A673 (cell line): ENCODE measurements at regions not wholly inside any gene's neighbourhood (a gene's known extent, or its start where the extent isn't known, plus 50 kb on each side); places are given as distances from the start of the nearest gene placed in this dataset.

Experiments
- BruUV-seq: library from RNA; stranded (reverse); fragments of 400-500 nt; replicated peaks from 2 replicates; lab custom pipeline; 2021; lab: Mats Ljungman, UMichigan
- CTCF ChIA-PET: fragments of 300-600 bp; sonication (Branson Sonifier 250); formaldehyde crosslinking; loops from one replicate; lab custom pipeline; 2022; ENCODE audit warnings: antibody characterized with exemption; lab: Charles Lee
- POLR2A ChIA-PET: fragments of 300-600 bp; sonication (Branson Sonifier 250); formaldehyde crosslinking; loops from one replicate; lab custom pipeline; 2022; ENCODE audit warnings: antibody characterized with exemption; ENCODE audit not compliant: low non-redundant PET; lab: Charles Lee
- DNase-seq: peaks from one replicate; pipeline ENCODE4 v3.0.0-alpha.2; 2015; ENCODE audit warnings: low spot score
- H3K27ac ChIP-seq: fragments of 200-600 bp; sonication (generic); 2 replicates; pipeline ENCODE4 v1.5.1; 2016; ENCODE audit warnings: mixed run types, low read depth, mild to moderate bottlenecking, mixed read lengths, antibody characterized with exemption, low read length; ENCODE audit not compliant: poor library complexity, severe bottlenecking
- H3K27me3 ChIP-seq: fragments of 200-600 bp; sonication (generic); replicated peaks from 2 replicates; pipeline ENCODE4 v1.6.1; 2017; ENCODE audit warnings: mixed run types, low read depth, mild to moderate bottlenecking, mixed read lengths, antibody characterized with exemption, low read length; ENCODE audit not compliant: insufficient read depth, poor library complexity
- H3K36me3 ChIP-seq: fragments of 200-600 bp; sonication (generic); 2 replicates; pipeline ENCODE4 v1.6.1; 2016; ENCODE audit warnings: mixed run types, mild to moderate bottlenecking, mixed read lengths, antibody characterized with exemption, low read length; ENCODE audit not compliant: insufficient read depth, poor library complexity, severe bottlenecking
- H3K4me1 ChIP-seq: fragments of 200-600 bp; sonication (generic); 2 replicates; pipeline ENCODE4 v1.6.1; 2017; ENCODE audit warnings: mixed run types, mild to moderate bottlenecking, mixed read lengths, antibody characterized with exemption, low read length; ENCODE audit not compliant: insufficient read depth, poor library complexity, severe bottlenecking
- H3K4me3 ChIP-seq: fragments of 200-600 bp; sonication (generic); 2 replicates; pipeline ENCODE4 v1.5.1; 2016; ENCODE audit warnings: low read depth, mixed run types, mild to moderate bottlenecking, mixed read lengths, low read length; ENCODE audit not compliant: poor library complexity, severe bottlenecking
- H3K9me3 ChIP-seq: fragments of 200-600 bp; sonication (generic); 2 replicates; pipeline ENCODE4 v1.6.1; 2016; ENCODE audit warnings: mixed run types, low read depth, mild to moderate bottlenecking, mixed read lengths, antibody characterized with exemption, low read length; ENCODE audit not compliant: poor library complexity, severe bottlenecking
- EZH2 ChIP-seq: fragments of 200-600 bp; sonication (generic); IDR thresholded peaks from 2 replicates; pipeline ENCODE4 v1.6.1; 2017; ENCODE audit warnings: borderline replicate concordance, low read depth, mild to moderate bottlenecking, mixed read lengths, antibody characterized with exemption, low read length; ENCODE audit not compliant: poor library complexity, severe bottlenecking
- intact Hi-C: fragments of 100-400 bp; cut with micrococcal nuclease; formaldehyde crosslinking; loops from one replicate; pipeline ENCODE4 v1.10.0; 2022; ENCODE audit not compliant: unreplicated experiment
- TF ChIP-seq, protein P1 (sequence below): fragments of 300-800, 200-600 bp; sonication (generic); conservative IDR thresholded peaks from 2 replicates; pipeline ENCODE4 v1.5.1; 2017; ENCODE audit warnings: low read depth, mild to moderate bottlenecking, antibody characterized with exemption, low read length, moderate library complexity, mixed read lengths

- Histone ChIP-seq H3K4me1 (no peaks in the 10 kb centered on the region), H3K27ac (no peak overlapping the region), H3K27me3 (no peaks in the 10 kb centered on the region), H3K36me3 (no peaks in the 10 kb centered on the region), H3K9me3 (no peaks in the 10 kb centered on the region), H3K4me3 (no peak overlapping the region)
- TF ChIP-seq, protein P1, sequence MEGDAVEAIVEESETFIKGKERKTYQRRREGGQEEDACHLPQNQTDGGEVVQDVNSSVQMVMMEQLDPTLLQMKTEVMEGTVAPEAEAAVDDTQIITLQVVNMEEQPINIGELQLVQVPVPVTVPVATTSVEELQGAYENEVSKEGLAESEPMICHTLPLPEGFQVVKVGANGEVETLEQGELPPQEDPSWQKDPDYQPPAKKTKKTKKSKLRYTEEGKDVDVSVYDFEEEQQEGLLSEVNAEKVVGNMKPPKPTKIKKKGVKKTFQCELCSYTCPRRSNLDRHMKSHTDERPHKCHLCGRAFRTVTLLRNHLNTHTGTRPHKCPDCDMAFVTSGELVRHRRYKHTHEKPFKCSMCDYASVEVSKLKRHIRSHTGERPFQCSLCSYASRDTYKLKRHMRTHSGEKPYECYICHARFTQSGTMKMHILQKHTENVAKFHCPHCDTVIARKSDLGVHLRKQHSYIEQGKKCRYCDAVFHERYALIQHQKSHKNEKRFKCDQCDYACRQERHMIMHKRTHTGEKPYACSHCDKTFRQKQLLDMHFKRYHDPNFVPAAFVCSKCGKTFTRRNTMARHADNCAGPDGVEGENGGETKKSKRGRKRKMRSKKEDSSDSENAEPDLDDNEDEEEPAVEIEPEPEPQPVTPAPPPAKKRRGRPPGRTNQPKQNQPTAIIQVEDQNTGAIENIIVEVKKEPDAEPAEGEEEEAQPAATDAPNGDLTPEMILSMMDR = no peak
- intact Hi-C loops = no loop called here
- no peak for DNase-seq
- BruUV-seq = no TSS peak
- ChIA-PET CTCF (no interaction called here), POLR2A (no interaction called here)
These were observed 64.6 kb downstream of the TSPAN17 start for GRCh38 chr5:176711883-176712282.

DNA sequence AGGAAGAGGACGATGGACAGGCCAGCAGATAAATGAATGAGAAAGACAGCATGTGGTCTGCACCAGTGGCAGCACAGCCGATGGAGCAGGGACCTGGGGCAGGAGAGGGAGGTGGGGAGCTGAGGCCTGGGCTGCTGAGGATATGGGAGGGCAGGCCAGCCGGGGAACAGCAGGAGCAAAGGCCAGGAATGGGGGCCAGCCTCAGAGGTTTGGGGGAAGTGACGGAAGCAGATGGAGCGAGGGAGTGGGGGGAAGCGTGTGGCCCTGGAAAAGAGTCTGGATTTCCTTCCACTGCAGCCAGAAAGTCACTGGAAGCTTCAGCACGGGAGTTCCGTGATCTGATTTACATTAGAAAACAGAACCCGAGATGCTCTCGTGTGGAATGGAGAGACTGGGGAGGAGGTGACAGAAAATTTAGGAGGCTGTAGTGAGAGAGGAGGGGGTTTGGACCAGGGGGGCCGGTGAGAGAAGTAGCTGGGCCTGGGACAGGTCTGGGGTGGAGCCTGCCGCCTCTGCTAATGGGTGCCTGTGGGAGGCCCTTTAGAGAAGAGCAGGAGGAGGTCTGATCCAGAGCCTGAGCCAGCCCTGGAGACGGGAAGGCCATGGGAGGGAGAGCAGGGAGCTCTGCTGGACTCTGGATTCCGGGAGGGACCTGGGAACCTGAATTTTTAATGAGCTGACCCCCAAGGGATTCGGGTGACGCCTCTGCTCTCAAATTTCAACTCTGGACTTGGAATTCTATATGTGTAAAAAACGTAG, 65.4 kb downstream of the TSPAN17 start:
- Histone ChIP-seq H3K9me3 (no peaks in the 10 kb centered on the region), H3K4me3 (no peak overlapping the region), H3K36me3 (no peaks in the 10 kb centered on the region), H3K4me1 (no peaks in the 10 kb centered on the region), H3K27ac (no peak overlapping the region), H3K27me3 (no peaks in the 10 kb centered on the region)
- DNase-seq = no peak
- intact Hi-C loops = no loop called here
- ChIA-PET CTCF (no interaction called here), POLR2A (no interaction called here)
- no TSS peak for BruUV-seq
- TF ChIP-seq, protein P1 = no peak
- no peak for TF ChIP-seq EZH2

DNA sequence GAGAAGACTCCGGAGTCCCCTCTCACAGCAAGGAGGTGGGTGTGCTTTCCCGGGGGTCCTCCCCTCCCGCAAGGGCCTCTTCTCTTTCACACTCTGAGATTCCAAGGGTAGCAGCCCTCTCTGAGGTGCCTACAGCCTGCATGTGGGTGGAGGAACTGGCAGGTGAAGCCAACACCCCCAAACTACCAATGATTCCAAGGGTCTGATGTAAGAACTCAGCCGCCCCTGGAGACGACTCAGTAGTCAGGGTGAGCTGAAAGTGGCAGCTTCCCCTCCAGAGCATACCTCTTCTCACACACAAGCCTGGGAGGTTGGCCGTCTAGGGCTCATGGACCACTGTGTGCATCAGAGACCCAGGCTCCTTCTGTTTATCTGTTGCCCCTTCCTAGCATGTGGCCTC, 66.1 kb downstream of the TSPAN17 start:
- BruUV-seq = no TSS peak
- no peak overlapping the region for H3K27ac ChIP-seq
- H3K4me1 ChIP-seq = no peaks in the 10 kb centered on the region
- no peak for DNase-seq
- no peaks in the 10 kb centered on the region for H3K27me3 ChIP-seq
- H3K36me3 ChIP-seq = no peaks in the 10 kb centered on the region
- no peaks in the 10 kb centered on the region for H3K9me3 ChIP-seq
- POLR2A ChIA-PET = no interaction called here
- TF ChIP-seq, protein P1 = no peak
- no peak for TF ChIP-seq EZH2
- intact Hi-C loops = no loop called here
- CTCF ChIA-PET = no interaction called here
- no peak overlapping the region for H3K4me3 ChIP-seq
